SK-N-SH treated with all-trans-retinoic acid at 6 μM for 48 hours (cell line): ENCODE measurements at regions not wholly inside any gene's neighbourhood (a gene's known extent, or its start where the extent isn't known, plus 50 kb on each side); places are given as distances from the start of the nearest gene placed in this dataset.

Experiments used
- ATAC-seq: fragments of 200-7000 bp; cut with Tn5 transposase; 3 replicates; pipeline ENCODE4 v1.9.1; 2020; ENCODE audit warnings: mild to moderate bottlenecking, moderate library complexity
- ARNTL ChIP-seq: fragments of 450-650 bp; formaldehyde crosslinking; IDR thresholded peaks from 2 replicates; pipeline ENCODE4 v1.5.0; 2020; ENCODE audit warnings: low read depth, mild to moderate bottlenecking, moderate library complexity, borderline replicate concordance
- BACH2 ChIP-seq: fragments of 250-450 bp; sonication (Bioruptor Pico); IDR thresholded peaks from 2 replicates; pipeline ENCODE4 v1.9.0; 2021; ENCODE audit warnings: mild to moderate bottlenecking, borderline replicate concordance
- CREB5 ChIP-seq: fragments of 250-450 bp; sonication (Bioruptor Pico); IDR thresholded peaks from 2 replicates; pipeline ENCODE4 v1.5.1; 2020; ENCODE audit warnings: low read depth, mild to moderate bottlenecking, moderate library complexity
- CSDC2 ChIP-seq: fragments of 250-450 bp; sonication (Bioruptor Pico); IDR thresholded peaks from 2 replicates; pipeline ENCODE4 v1.5.0; 2020; ENCODE audit warnings: mild to moderate bottlenecking, moderate library complexity
- ESRRG ChIP-seq: fragments of 250-450 bp; sonication (Bioruptor Pico); IDR thresholded peaks from 2 replicates; pipeline ENCODE4 v1.6.1; 2021; ENCODE audit warnings: mild to moderate bottlenecking
- GLIS3 ChIP-seq: fragments of 250-450 bp; sonication (Bioruptor Pico); IDR thresholded peaks from 2 replicates; pipeline ENCODE4 v1.5.0; 2020; ENCODE audit warnings: mild to moderate bottlenecking, moderate library complexity
- ISL1 ChIP-seq: fragments of 250-450 bp; sonication (Bioruptor Pico); IDR thresholded peaks from 2 replicates; pipeline ENCODE4 v2.1.2; 2022; ENCODE audit warnings: mild to moderate bottlenecking, moderate library complexity
- OSR1 ChIP-seq: fragments of 250-450 bp; sonication (Bioruptor Pico); IDR thresholded peaks from 2 replicates; pipeline ENCODE4 v1.8.0; 2022; ENCODE audit warnings: moderate library complexity, mild to moderate bottlenecking, inconsistent platforms
- PPARA ChIP-seq: fragments of 250-450 bp; sonication (Bioruptor Pico); IDR thresholded peaks from 2 replicates; pipeline ENCODE4 v1.5.0; 2020; ENCODE audit warnings: mild to moderate bottlenecking, borderline replicate concordance
- RARB ChIP-seq: fragments of 250-450 bp; sonication (Bioruptor Pico); IDR thresholded peaks from 2 replicates; pipeline ENCODE4 v1.8.0; 2021; ENCODE audit warnings: mild to moderate bottlenecking, moderate library complexity
- SNAI2 ChIP-seq: fragments of 250-450 bp; sonication (Bioruptor Pico); IDR thresholded peaks from 2 replicates; pipeline ENCODE4 v1.5.0; 2020; ENCODE audit warnings: mild to moderate bottlenecking, moderate library complexity
- TCF4 ChIP-seq: fragments of 250-450 bp; sonication (Bioruptor Pico); IDR thresholded peaks from 2 replicates; pipeline ENCODE4 v1.8.0; 2021; ENCODE audit warnings: mild to moderate bottlenecking, moderate library complexity, borderline replicate concordance
- TOX ChIP-seq: fragments of 250-450 bp; sonication (Bioruptor Pico); IDR thresholded peaks from 2 replicates; pipeline ENCODE4 v1.8.0; 2021; ENCODE audit warnings: mild to moderate bottlenecking, moderate library complexity, borderline replicate concordance
- ZC3H10 ChIP-seq: fragments of 250-450 bp; sonication (Bioruptor Pico); IDR thresholded peaks from 2 replicates; pipeline ENCODE4 v1.5.1; 2021; ENCODE audit warnings: mild to moderate bottlenecking, moderate library complexity
- ZFP3 ChIP-seq: fragments of 250-450 bp; sonication (Bioruptor Pico); IDR thresholded peaks from 2 replicates; pipeline ENCODE4 v1.5.0; 2020; ENCODE audit warnings: mild to moderate bottlenecking, moderate library complexity
- ZFP30 ChIP-seq: fragments of 450-650 bp; formaldehyde crosslinking; IDR thresholded peaks from 2 replicates; pipeline ENCODE4 v1.5.0; 2022; ENCODE audit warnings: mild to moderate bottlenecking, moderate library complexity
- ZNF565 ChIP-seq: fragments of 450-650 bp; formaldehyde crosslinking; conservative IDR thresholded peaks from 2 replicates; pipeline ENCODE4 v1.5.0; 2020; ENCODE audit warnings: low read depth, mild to moderate bottlenecking, moderate library complexity
- ZNF70 ChIP-seq: fragments of 450-650 bp; formaldehyde crosslinking; IDR thresholded peaks from 2 replicates; pipeline ENCODE4 v1.5.0; 2020; ENCODE audit warnings: mild to moderate bottlenecking, moderate library complexity
- ZNF8 ChIP-seq: fragments of 450-650 bp; formaldehyde crosslinking; IDR thresholded peaks from 2 replicates; pipeline ENCODE4 v1.5.0; 2020; ENCODE audit warnings: mild to moderate bottlenecking, moderate library complexity
- TF ChIP-seq, protein P1 (sequence below): fragments of 250-450 bp; sonication (Bioruptor Pico); IDR thresholded peaks from 2 replicates; pipeline ENCODE4 v1.8.0; 2020; ENCODE audit warnings: mild to moderate bottlenecking, moderate library complexity, borderline replicate concordance
- TF ChIP-seq, protein P2 (sequence below): fragments of 250-450 bp; sonication (Bioruptor Pico); IDR thresholded peaks from 2 replicates; pipeline ENCODE4 v1.8.0; 2021; ENCODE audit warnings: low read depth, mild to moderate bottlenecking, moderate library complexity, borderline replicate concordance
- TF ChIP-seq, protein P3 (sequence below): fragments of 250-450 bp; sonication (Bioruptor Pico); IDR thresholded peaks from 2 replicates; pipeline ENCODE4 v1.5.0; 2020; ENCODE audit warnings: mild to moderate bottlenecking, moderate library complexity
- TF ChIP-seq, protein P4 (sequence below): fragments of 250-450 bp; sonication (Bioruptor Pico); IDR thresholded peaks from 2 replicates; pipeline ENCODE4 v1.5.1; 2021; ENCODE audit warnings: mild to moderate bottlenecking, moderate library complexity

- no peak for ATAC-seq
- no peak for TF ChIP-seq ESRRG (CRISPR knock-in tag)
- TF ChIP-seq, protein P1, sequence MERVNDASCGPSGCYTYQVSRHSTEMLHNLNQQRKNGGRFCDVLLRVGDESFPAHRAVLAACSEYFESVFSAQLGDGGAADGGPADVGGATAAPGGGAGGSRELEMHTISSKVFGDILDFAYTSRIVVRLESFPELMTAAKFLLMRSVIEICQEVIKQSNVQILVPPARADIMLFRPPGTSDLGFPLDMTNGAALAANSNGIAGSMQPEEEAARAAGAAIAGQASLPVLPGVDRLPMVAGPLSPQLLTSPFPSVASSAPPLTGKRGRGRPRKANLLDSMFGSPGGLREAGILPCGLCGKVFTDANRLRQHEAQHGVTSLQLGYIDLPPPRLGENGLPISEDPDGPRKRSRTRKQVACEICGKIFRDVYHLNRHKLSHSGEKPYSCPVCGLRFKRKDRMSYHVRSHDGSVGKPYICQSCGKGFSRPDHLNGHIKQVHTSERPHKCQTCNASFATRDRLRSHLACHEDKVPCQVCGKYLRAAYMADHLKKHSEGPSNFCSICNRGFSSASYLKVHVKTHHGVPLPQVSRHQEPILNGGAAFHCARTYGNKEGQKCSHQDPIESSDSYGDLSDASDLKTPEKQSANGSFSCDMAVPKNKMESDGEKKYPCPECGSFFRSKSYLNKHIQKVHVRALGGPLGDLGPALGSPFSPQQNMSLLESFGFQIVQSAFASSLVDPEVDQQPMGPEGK (CRISPR knock-in tag): no peak
- TF ChIP-seq PPARA (CRISPR knock-in tag): no peak
- no peak for TF ChIP-seq ZNF8
- TF ChIP-seq TOX (CRISPR knock-in tag): no peak
- no peak for TF ChIP-seq ZFP30 (CRISPR knock-in tag)
- no peak for TF ChIP-seq TCF4 (CRISPR knock-in tag)
- no peak for TF ChIP-seq ZNF565 (CRISPR knock-in tag)
- no peak for TF ChIP-seq CSDC2 (CRISPR knock-in tag)
- no peak for TF ChIP-seq ISL1
- TF ChIP-seq GLIS3 (CRISPR knock-in tag): no peak
- no peak for TF ChIP-seq BACH2 (CRISPR knock-in tag)
- TF ChIP-seq, protein P2, sequence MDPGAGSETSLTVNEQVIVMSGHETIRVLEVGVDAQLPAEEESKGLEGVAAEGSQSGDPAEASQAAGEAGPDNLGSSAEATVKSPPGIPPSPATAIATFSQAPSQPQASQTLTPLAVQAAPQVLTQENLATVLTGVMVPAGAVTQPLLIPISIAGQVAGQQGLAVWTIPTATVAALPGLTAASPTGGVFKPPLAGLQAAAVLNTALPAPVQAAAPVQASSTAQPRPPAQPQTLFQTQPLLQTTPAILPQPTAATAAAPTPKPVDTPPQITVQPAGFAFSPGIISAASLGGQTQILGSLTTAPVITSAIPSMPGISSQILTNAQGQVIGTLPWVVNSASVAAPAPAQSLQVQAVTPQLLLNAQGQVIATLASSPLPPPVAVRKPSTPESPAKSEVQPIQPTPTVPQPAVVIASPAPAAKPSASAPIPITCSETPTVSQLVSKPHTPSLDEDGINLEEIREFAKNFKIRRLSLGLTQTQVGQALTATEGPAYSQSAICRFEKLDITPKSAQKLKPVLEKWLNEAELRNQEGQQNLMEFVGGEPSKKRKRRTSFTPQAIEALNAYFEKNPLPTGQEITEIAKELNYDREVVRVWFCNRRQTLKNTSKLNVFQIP (CRISPR knock-in tag): no peak
- TF ChIP-seq ZNF70 (CRISPR knock-in tag): no peak
- TF ChIP-seq, protein P3, sequence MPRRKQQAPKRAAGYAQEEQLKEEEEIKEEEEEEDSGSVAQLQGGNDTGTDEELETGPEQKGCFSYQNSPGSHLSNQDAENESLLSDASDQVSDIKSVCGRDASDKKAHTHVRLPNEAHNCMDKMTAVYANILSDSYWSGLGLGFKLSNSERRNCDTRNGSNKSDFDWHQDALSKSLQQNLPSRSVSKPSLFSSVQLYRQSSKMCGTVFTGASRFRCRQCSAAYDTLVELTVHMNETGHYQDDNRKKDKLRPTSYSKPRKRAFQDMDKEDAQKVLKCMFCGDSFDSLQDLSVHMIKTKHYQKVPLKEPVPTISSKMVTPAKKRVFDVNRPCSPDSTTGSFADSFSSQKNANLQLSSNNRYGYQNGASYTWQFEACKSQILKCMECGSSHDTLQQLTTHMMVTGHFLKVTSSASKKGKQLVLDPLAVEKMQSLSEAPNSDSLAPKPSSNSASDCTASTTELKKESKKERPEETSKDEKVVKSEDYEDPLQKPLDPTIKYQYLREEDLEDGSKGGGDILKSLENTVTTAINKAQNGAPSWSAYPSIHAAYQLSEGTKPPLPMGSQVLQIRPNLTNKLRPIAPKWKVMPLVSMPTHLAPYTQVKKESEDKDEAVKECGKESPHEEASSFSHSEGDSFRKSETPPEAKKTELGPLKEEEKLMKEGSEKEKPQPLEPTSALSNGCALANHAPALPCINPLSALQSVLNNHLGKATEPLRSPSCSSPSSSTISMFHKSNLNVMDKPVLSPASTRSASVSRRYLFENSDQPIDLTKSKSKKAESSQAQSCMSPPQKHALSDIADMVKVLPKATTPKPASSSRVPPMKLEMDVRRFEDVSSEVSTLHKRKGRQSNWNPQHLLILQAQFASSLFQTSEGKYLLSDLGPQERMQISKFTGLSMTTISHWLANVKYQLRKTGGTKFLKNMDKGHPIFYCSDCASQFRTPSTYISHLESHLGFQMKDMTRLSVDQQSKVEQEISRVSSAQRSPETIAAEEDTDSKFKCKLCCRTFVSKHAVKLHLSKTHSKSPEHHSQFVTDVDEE: no peak
- no peak for TF ChIP-seq CREB5 (CRISPR knock-in tag)
- TF ChIP-seq OSR1 (CRISPR knock-in tag): no peak
- TF ChIP-seq ZC3H10 (CRISPR knock-in tag): no peak
- TF ChIP-seq ZFP3 (CRISPR knock-in tag): no peak
- TF ChIP-seq SNAI2 (CRISPR knock-in tag): no peak
Measured at GRCh38 chr14:71749613-71750238, 182.5 kb upstream of the RGS6 start.

- no peak for TF ChIP-seq CREB5 (CRISPR knock-in tag)
- TF ChIP-seq, protein P1 (CRISPR knock-in tag): no peak
- no peak for TF ChIP-seq CSDC2 (CRISPR knock-in tag)
- TF ChIP-seq, protein P4, sequence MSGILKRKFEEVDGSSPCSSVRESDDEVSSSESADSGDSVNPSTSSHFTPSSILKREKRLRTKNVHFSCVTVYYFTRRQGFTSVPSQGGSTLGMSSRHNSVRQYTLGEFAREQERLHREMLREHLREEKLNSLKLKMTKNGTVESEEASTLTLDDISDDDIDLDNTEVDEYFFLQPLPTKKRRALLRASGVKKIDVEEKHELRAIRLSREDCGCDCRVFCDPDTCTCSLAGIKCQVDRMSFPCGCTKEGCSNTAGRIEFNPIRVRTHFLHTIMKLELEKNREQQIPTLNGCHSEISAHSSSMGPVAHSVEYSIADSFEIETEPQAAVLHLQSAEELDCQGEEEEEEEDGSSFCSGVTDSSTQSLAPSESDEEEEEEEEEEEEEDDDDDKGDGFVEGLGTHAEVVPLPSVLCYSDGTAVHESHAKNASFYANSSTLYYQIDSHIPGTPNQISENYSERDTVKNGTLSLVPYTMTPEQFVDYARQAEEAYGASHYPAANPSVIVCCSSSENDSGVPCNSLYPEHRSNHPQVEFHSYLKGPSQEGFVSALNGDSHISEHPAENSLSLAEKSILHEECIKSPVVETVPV (CRISPR knock-in tag): no peak
- TF ChIP-seq ISL1: no peak
- no peak for TF ChIP-seq PPARA (CRISPR knock-in tag)
- TF ChIP-seq ESRRG (CRISPR knock-in tag): no peak
- TF ChIP-seq OSR1 (CRISPR knock-in tag): no peak
- TF ChIP-seq ARNTL: no peak
- TF ChIP-seq RARB (CRISPR knock-in tag): no peak
- TF ChIP-seq, protein P3: no peak
- TF ChIP-seq ZNF70 (CRISPR knock-in tag): no peak
- TF ChIP-seq ZFP3 (CRISPR knock-in tag): no peak
- ATAC-seq: no peak
Measured at GRCh38 chr14:71751264-71751663, 181.0 kb upstream of the RGS6 start.
